MV-4-11 (cell line): ENCODE measurements at regions not wholly inside any gene's neighbourhood (a gene's known extent, or its start where the extent isn't known, plus 50 kb on each side); places are given as distances from the start of the nearest gene placed in this dataset.
"Not testable (repeated sequence)": the region's sequence is repeated elsewhere in the genome, so short reads cannot be mapped to it uniquely, and the experiment has no call there.

Experiments used
- DNase-seq: peaks from one replicate; lab custom pipeline; 2025; lab: John Stamatoyannopoulos, UW

GRCh38 chr17:37829592-37830123, 84.8 kb upstream of the HNF1B start:
- DNase-seq: peak; percentile 60

DNA sequence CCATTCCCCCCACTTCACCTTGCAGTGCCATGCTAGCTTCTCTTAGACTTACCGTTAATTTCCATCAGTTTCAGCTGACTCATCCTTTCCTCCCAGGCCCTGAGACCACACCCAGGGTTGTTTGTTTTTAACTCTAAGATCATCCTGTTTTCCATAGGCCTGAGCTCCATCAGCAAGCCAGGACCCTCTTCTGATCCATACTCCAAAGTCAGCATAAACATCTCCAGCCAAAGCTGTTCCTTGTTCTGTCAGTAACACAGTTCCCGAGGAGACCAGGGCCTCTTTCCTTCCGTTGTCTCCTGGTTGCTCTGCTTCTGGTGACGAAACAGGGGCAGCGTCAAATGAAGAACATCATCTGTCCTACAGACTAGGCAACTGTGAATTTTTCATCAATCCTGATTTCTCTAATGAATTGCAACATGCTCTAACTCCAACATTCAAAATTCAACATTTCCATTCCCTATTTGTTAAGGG, 83.8 kb upstream of the HNF1B start:
- peak; percentile 71 for DNase-seq

GRCh38 chr17:37827905-37828650, 83.2 kb upstream of the HNF1B start:
- DNase-seq: peak; percentile 32

GRCh38 chr17:37826497-37827430, 81.9 kb upstream of the HNF1B start:
- peak; percentile 89 for DNase-seq

- no peak for DNase-seq
These were observed 81.0 kb upstream of the HNF1B start for GRCh38 chr17:37825851-37826250.

- peak; percentile 20 for DNase-seq
These were observed 80.0 kb upstream of the HNF1B start for GRCh38 chr17:37824534-37825485.

DNA sequence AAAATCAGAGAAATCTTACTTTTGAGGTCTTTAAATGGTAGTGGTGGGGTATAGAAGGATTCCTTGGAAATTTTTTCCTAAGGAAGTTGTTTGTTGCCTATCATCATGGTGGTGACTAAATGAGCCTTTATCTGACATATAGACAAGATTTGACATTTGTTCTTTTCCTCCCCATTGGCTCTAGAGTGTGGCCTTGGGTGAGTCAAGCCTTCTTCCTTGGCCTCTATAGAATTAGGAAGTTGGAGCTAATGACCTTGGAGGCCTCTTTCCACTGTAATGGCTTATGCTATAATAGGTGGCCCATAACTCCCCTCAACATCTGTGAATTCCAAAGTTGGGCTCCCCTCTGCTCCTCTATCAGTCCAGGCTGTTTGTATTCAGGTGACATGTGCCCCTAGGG, 79.1 kb upstream of the HNF1B start:
- DNase-seq: peak; percentile 61

DNA sequence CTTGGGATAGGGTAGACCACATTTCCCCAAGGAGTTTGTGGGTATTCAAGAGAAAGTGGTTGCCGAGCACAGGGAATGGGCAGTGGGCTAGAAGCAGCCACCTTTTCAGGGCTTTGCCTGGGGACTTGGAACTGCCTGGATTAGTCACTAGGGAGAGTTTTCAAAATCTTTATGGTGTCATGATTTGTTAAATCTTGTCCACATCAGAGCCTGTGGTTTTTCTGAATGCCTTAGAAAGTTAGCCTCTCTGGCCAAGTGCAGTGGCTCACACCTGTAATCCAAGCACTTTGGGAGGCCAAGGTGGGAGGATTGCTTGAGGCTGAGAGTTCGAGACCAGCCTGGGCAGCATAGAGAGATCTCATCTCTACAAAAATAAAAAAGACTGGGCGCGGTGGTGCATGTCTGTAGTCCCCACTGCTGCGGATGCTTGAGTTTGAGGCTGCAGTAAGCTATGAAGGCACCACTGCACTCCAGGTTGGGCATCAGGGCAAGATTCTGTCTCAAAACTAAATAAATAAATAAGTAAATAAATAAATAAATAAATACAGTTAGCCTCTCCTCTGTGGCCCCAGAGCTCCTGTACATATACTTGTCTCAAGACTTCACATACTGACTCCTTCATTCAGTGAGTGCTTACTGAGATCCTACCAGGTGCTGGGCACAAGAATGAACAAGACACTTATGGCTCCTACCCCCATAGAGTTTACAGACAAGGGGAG, 76.3 kb upstream of the HNF1B start:
- DNase-seq: no peak

GRCh38 chr17:37820313-37820994, 75.6 kb upstream of the HNF1B start:
- DNase-seq: peak; percentile 73

- no peak for DNase-seq
These were observed 73.8 kb upstream of the HNF1B start for GRCh38 chr17:37818689-37819088.

- no peak for DNase-seq
These were observed 72.1 kb upstream of the HNF1B start for GRCh38 chr17:37816950-37817349.

- DNase-seq: peak; percentile 25
These were observed 70.7 kb upstream of the HNF1B start for GRCh38 chr17:37815536-37815935.

GRCh38 chr17:37813751-37814150, 68.9 kb upstream of the HNF1B start:
- no peak for DNase-seq

DNA sequence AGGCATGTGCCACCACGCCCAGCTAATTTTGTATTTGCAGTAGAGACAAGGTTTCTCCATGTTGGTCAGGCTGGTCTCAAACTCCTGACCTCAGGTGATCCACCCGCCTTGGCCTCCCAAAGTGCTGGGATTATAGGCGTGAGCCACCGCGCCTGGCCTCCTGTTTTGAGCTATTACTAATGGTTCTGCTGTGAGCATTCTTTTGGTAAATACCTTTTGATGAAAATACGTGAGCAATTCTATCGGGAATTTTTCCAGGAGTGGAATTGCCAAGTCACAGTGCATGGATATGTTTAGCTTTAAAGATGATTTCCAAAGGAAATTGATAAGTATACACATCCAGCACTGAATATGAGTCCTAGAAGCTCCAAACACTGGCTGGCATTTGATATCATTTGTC, 64.0 kb upstream of the HNF1B start:
- DNase-seq: not testable (repeated sequence)

GRCh38 chr17:37802712-37803416, 58.0 kb upstream of the HNF1B start:
- peak; percentile 19 for DNase-seq

DNA sequence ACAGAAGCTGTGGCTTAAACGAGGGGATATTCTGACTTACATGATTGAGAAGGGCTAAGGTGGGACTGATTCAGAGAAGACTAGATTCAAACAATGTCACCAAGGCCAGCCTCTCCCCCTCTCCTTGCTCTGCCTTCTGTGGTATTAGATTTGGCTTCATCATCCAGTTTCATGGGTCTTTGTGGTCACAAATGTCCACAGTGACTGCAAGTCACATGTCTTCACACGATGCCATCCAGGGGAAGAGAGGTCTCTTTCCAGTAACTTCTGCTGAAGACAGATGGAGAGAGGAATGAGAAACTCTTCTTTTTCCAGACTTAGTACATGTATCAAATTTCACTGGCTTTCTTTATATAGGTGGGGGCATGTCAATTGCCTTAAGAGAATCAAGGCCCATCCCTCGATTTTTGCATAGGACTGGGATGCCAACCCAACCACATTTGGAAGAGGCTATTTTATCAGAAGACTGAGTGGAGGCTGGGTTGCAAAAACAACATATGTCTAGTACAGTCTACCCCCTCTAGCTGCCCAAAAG, 57.3 kb upstream of the HNF1B start:
- peak; percentile 8 for DNase-seq

DNA sequence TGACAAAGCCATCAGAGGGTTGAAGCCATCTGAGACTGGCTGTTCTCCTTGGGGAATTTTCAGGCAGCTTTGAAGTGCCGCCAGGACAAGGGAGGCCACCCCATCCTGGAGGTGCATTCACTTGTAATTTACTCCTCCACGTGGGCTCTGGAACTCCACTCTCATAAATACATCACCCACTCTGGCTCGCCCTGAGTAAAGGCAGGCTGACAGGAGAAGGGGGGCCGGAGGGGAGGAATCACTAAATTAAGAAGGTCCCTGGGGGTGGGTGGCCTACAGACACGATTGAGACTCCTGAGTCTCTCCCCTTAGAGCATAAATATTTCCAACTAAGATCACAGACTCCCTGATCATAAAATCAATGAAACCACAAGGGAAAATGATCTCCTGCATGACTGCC, 56.3 kb upstream of the HNF1B start:
- DNase-seq: no peak

DNA sequence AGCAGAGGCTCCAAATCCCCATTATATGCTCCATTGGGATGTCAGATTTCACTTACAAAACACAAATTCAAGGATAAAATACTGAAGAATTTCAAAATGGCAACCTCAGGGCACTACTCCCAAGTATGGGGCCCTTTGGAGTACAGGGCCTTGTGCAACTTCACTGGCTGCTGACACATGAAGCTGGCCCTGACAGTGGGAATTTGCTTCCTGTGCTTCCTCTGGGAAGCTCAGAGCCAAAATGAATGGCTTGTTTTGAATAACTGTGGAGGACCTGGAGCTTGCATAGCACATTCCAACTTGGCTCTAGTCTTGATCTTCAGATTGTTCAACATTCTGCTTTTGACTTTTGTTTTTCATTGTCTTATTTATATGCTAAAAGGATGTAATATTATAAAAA, 52.3 kb upstream of the HNF1B start:
- no peak for DNase-seq

- DNase-seq: no peak
These were observed 51.2 kb upstream of the HNF1B start for GRCh38 chr17:37796076-37796475.
